Epithelial cell of proximal tubule (primary cell): ENCODE measurements at regions not wholly inside any gene's neighbourhood (a gene's known extent, or its start where the extent isn't known, plus 50 kb on each side); places are given as distances from the start of the nearest gene placed in this dataset.
"Not testable (repeated sequence)": the region's sequence is repeated elsewhere in the genome, so short reads cannot be mapped to it uniquely, and the experiment has no call there.

Experiments used
- DNase-seq: peaks from one replicate; pipeline ENCODE4 v3.0.0-alpha.2; 2011; ENCODE audit warnings: low read depth
- H3K4me3 ChIP-seq: 2 replicates; pipeline ENCODE4 v1.5.1; 2011; ENCODE audit warnings: low read depth, mild to moderate bottlenecking, low read length
- CTCF ChIP-seq: conservative IDR thresholded peaks from 2 replicates; pipeline ENCODE4 v1.5.1; 2012; ENCODE audit warnings: low read depth, mild to moderate bottlenecking, low read length

- TF ChIP-seq CTCF: no peak
- no peak overlapping the region for H3K4me3 ChIP-seq
- no peak for DNase-seq
These were observed 654.2 kb downstream of the TENT5A start for GRCh38 chr6:81098109-81098814.

GRCh38 chr6:81096464-81096863 is 656.0 kb downstream of the TENT5A start:
- not testable (repeated sequence) for DNase-seq, H3K4me3 ChIP-seq

- DNase-seq: no peak
- no peak for TF ChIP-seq CTCF
- no peak overlapping the region for H3K4me3 ChIP-seq
These were observed 659.4 kb downstream of the TENT5A start for GRCh38 chr6:81093051-81093450.

GRCh38 chr6:81088145-81088544 is 664.3 kb downstream of the TENT5A start:
- no peak for DNase-seq
- TF ChIP-seq CTCF: no peak
- no peak overlapping the region for H3K4me3 ChIP-seq

- no peak for DNase-seq
- no peak overlapping the region for H3K4me3 ChIP-seq
- TF ChIP-seq CTCF: no peak
These were observed 665.5 kb downstream of the TENT5A start for GRCh38 chr6:81086991-81087390.

- TF ChIP-seq CTCF: no peak
- H3K4me3 ChIP-seq: no peak overlapping the region
- DNase-seq: no peak
These were observed 667.1 kb downstream of the TENT5A start for GRCh38 chr6:81085431-81085790.

- no peak for TF ChIP-seq CTCF
- no peak for DNase-seq
- no peak overlapping the region for H3K4me3 ChIP-seq
These were observed 667.6 kb downstream of the TENT5A start for GRCh38 chr6:81084776-81085430.
